ENCODE measurements at regions not wholly inside any gene's neighbourhood (a gene's known extent, or its start where the extent isn't known, plus 50 kb on each side); places are given as distances from the start of the nearest gene placed in this dataset.
A peak's percentile ranks its signal among the peaks of the same experiment; 100 is the strongest.

DNA sequence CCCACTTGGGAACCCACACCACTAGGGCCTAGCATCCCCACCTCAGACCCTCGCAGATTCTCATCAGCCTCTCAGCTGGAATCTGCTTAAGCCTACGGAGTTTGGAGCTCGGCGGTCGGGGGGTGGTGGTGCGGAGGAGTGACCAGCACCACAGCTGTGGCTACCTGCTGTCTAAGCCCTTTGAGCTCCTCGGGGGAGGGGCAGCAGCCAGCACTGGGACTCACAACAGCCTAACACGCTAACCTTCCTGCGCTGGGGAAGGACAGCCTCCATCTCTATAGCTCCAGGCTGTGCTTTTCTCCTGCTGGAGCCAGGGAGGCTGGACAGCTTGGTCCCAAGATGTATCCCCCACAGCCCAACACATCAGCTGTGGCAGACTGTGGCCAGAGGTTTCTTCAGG is 281.5 kb downstream of the USP46 start:
- Mint-ChIP-seq H3K27me3 (ENCODE audit: insufficient read depth) (peaks cover 11% of the 10 kb centered on the region), H3K27ac (no peak overlapping the region), H3K9me3 (peaks cover 3% of the 10 kb centered on the region), H3K36me3 (ENCODE audit: low read depth) (no peaks in the 10 kb centered on the region), H3K4me3 (no peak overlapping the region), H3K4me1 (peaks cover 12% of the 10 kb centered on the region)
- DNase-seq: peak; percentile 77
- Histone ChIP-seq H3K27ac (ENCODE audit: low read depth, low read length) (no peak overlapping the region), H3K9me3 (ENCODE audit: control insufficient read depth, low read length) (peaks cover 38% of the 10 kb centered on the region), H3K4me1 (ENCODE audit: control insufficient read depth, insufficient read depth, low read length) (peaks cover 3% of the 10 kb centered on the region), H3K9ac (ENCODE audit: extremely low read depth, low read length, poor library complexity, severe bottlenecking) (no peak overlapping the region), H3K27me3 (ENCODE audit: control insufficient read depth, insufficient read depth, low read length, poor library complexity, severe bottlenecking) (no peaks in the 10 kb centered on the region), H3K36me3 (ENCODE audit: control insufficient read depth, insufficient read depth, low read length) (no peaks in the 10 kb centered on the region), H3K4me3 (ENCODE audit: low read length) (peak overlapping the region; percentile 45)
- TF ChIP-seq, protein P1, sequence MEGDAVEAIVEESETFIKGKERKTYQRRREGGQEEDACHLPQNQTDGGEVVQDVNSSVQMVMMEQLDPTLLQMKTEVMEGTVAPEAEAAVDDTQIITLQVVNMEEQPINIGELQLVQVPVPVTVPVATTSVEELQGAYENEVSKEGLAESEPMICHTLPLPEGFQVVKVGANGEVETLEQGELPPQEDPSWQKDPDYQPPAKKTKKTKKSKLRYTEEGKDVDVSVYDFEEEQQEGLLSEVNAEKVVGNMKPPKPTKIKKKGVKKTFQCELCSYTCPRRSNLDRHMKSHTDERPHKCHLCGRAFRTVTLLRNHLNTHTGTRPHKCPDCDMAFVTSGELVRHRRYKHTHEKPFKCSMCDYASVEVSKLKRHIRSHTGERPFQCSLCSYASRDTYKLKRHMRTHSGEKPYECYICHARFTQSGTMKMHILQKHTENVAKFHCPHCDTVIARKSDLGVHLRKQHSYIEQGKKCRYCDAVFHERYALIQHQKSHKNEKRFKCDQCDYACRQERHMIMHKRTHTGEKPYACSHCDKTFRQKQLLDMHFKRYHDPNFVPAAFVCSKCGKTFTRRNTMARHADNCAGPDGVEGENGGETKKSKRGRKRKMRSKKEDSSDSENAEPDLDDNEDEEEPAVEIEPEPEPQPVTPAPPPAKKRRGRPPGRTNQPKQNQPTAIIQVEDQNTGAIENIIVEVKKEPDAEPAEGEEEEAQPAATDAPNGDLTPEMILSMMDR (conservative IDR thresholded peaks at IDR 0.05): no peak
- 62 to 68% methylated on average over 8 to 9 of the region's 9 CpGs for WGBS, 2 experiments (ENCODE audit: insufficient coverage in 1 of 2, insufficient read length in 1 of 2)

DNA sequence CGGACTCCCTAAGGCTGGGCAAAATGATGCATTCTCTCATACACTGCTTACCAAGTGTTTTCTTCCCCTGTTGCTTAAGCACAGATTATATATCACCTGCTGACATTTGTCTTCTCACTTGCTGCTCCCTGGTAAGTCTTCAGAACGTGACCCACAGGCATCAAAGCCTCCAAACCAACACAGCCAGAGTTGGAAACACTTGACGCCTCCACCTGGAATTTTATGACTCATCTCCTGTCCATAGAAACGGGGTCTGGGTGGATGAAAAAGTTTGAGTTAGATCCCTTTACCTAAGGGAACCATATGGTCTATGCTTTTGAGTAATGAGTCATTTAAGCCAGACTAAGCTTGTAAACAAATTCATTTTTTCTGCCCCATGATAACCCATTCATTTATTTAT is 251.6 kb downstream of the USP46 start:
- H3K4me3 Mint-ChIP-seq: no peak overlapping the region
- WGBS, 2 experiments (ENCODE audit: insufficient coverage in 1 of 2, insufficient read length in 1 of 2): 65 to 100% methylated on average over 1 to 4 of the region's 4 CpGs
- H3K27me3 Mint-ChIP-seq (ENCODE audit: insufficient read depth): peaks cover 6% of the 10 kb centered on the region
- H3K27me3 ChIP-seq (ENCODE audit: control insufficient read depth, insufficient read depth, low read length, poor library complexity, severe bottlenecking): no peaks in the 10 kb centered on the region
- H3K9me3 Mint-ChIP-seq: peaks cover 38% of the 10 kb centered on the region
- H3K4me1 ChIP-seq (ENCODE audit: control insufficient read depth, insufficient read depth, low read length): no peaks in the 10 kb centered on the region
- no peak overlapping the region for H3K9ac ChIP-seq (ENCODE audit: extremely low read depth, low read length, poor library complexity, severe bottlenecking)
- H3K4me1 Mint-ChIP-seq: peaks cover 5% of the 10 kb centered on the region
- no peaks in the 10 kb centered on the region for H3K36me3 Mint-ChIP-seq (ENCODE audit: low read depth)
- H3K27ac ChIP-seq (ENCODE audit: low read depth, low read length): no peak overlapping the region
- peak; percentile 69 for DNase-seq
- TF ChIP-seq, protein P1 (conservative IDR thresholded peaks at IDR 0.05): no peak
- peaks cover 27% of the 10 kb centered on the region for H3K9me3 ChIP-seq (ENCODE audit: control insufficient read depth, low read length)
- H3K4me3 ChIP-seq (ENCODE audit: low read length): no peak overlapping the region
- H3K36me3 ChIP-seq (ENCODE audit: control insufficient read depth, insufficient read depth, low read length): no peaks in the 10 kb centered on the region
- H3K27ac Mint-ChIP-seq: no peak overlapping the region

DNA sequence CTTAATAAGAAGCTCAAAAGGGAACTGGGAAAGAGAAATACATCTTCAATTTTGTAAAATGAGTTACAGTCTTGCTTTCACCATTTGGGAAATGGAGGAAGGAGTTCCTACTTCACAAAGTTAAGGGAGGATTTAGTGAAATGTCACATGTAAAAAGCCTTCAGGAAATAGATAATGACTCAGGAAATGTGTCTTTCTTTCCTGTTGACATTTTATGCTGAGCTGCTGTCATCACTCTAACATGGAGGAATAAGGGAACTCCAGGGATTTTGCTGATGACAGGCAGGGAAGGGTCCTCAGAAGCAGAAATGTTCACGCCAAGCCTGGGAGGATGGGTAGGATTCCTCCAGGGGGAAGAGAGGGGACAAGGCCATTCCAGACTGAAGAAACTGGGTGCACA is 251.1 kb downstream of the USP46 start:
- Histone ChIP-seq H3K4me1 (ENCODE audit: control insufficient read depth, insufficient read depth, low read length) (no peaks in the 10 kb centered on the region), H3K27me3 (ENCODE audit: control insufficient read depth, insufficient read depth, low read length, poor library complexity, severe bottlenecking) (no peaks in the 10 kb centered on the region), H3K9me3 (ENCODE audit: control insufficient read depth, low read length) (peaks cover 29% of the 10 kb centered on the region), H3K27ac (ENCODE audit: low read depth, low read length) (no peak overlapping the region), H3K4me3 (ENCODE audit: low read length) (no peak overlapping the region), H3K9ac (ENCODE audit: extremely low read depth, low read length, poor library complexity, severe bottlenecking) (no peak overlapping the region), H3K36me3 (ENCODE audit: control insufficient read depth, insufficient read depth, low read length) (no peaks in the 10 kb centered on the region)
- Mint-ChIP-seq H3K36me3 (ENCODE audit: low read depth) (no peaks in the 10 kb centered on the region), H3K27me3 (ENCODE audit: insufficient read depth) (peaks cover 6% of the 10 kb centered on the region), H3K27ac (no peak overlapping the region), H3K9me3 (peaks cover 43% of the 10 kb centered on the region), H3K4me3 (no peak overlapping the region), H3K4me1 (peaks cover 5% of the 10 kb centered on the region)
- WGBS, 2 experiments (ENCODE audit: insufficient coverage in 1 of 2, insufficient read length in 1 of 2): 98% methylated on average over 1 of the region's 1 CpG; no CpG with 5 or more reads in 1 of the 2 experiments
- no peak for DNase-seq
- TF ChIP-seq, protein P1 (conservative IDR thresholded peaks at IDR 0.05): no peak
